ENCODE measurements at regions not wholly inside any gene's neighbourhood (a gene's known extent, or its start where the extent isn't known, plus 50 kb on each side); places are given as distances from the start of the nearest gene placed in this dataset.

DNA sequence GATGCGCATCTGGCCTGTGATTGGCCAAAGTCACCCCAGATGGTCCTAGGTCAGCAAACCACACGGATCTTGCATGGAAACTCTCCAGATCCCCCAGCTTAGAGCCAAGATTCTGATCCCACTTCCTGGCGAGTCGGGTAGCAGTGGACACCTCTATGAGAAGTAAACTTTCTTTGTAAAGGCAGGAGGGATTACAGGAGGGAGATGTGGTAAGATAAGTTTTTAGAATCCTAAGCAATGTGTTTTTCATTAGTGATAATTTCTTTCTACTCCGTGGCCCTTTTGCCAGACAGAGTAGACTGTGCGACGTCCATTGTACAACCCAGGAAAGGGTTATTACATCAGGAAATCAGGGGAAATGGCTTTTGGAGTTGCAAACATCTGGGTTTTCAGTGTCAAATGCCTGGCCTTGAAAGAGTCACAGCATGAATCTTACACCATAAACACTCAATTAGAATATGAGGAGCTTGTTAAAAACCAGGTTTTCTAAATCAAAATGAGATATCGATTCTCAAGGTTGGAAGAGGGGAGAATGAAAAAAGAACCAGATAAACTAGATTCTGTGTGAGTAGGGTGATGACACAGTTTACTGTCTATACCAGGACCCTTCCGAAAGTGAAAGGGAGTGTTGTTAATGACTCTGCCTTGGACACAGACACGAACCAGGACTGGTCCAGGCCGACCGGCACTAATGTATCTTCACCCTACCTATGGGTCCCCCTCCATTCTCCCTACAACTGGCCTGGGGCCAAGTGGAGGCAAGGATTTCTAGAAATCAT is 61.9 kb upstream of the WAC start:
- Histone ChIP-seq H3K4me1 (no peaks in the 10 kb centered on the region), H3K36me3 (no peaks in the 10 kb centered on the region), H3K9me3 (no peaks in the 10 kb centered on the region), H3K27me3 (no peaks in the 10 kb centered on the region), H3K4me3 (no peak overlapping the region), H3K27ac (no peak overlapping the region)
- intact Hi-C loops (cut with DNase I), result no loop called here
- TF ChIP-seq, protein P1, sequence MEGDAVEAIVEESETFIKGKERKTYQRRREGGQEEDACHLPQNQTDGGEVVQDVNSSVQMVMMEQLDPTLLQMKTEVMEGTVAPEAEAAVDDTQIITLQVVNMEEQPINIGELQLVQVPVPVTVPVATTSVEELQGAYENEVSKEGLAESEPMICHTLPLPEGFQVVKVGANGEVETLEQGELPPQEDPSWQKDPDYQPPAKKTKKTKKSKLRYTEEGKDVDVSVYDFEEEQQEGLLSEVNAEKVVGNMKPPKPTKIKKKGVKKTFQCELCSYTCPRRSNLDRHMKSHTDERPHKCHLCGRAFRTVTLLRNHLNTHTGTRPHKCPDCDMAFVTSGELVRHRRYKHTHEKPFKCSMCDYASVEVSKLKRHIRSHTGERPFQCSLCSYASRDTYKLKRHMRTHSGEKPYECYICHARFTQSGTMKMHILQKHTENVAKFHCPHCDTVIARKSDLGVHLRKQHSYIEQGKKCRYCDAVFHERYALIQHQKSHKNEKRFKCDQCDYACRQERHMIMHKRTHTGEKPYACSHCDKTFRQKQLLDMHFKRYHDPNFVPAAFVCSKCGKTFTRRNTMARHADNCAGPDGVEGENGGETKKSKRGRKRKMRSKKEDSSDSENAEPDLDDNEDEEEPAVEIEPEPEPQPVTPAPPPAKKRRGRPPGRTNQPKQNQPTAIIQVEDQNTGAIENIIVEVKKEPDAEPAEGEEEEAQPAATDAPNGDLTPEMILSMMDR (IDR thresholded peaks at IDR 0.05), result no peak
- DNase-seq (no peak), ATAC-seq (no peak)

GRCh38 chr10:28471652-28472050 is 61.3 kb upstream of the WAC start:
- Histone ChIP-seq H3K9me3 (no peaks in the 10 kb centered on the region), H3K36me3 (no peaks in the 10 kb centered on the region), H3K27me3 (no peaks in the 10 kb centered on the region), H3K4me1 (no peaks in the 10 kb centered on the region), H3K27ac (no peak overlapping the region), H3K4me3 (no peak overlapping the region)
- DNase-seq, result no peak
- TF ChIP-seq, protein P1 (IDR thresholded peaks at IDR 0.05), result no peak
- ATAC-seq, result no peak
- intact Hi-C loops (cut with DNase I), result no loop called here

DNA sequence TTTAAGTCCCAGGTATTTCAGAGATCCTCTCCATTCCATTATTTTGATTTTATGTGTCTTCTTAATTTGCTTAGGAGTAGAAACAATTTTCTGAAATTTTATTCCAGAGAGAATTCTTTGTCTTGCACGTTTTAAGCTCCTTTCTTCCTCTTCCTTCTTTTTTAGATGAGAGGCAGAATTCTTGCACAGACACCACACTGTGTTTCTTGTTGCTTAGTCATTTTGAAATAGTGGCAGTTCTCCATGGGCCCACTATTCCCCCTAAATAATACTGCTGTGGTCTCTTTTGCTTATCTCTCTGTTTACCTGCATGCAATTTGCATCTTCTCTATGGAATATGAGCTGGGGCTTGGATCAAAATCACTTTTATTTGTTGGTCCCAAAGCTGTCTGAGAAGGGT is 54.3 kb upstream of the WAC start:
- Histone ChIP-seq H3K9me3 (no peaks in the 10 kb centered on the region), H3K27me3 (no peaks in the 10 kb centered on the region), H3K4me1 (no peaks in the 10 kb centered on the region), H3K4me3 (no peak overlapping the region), H3K36me3 (no peaks in the 10 kb centered on the region), H3K27ac (no peak overlapping the region)
- TF ChIP-seq, protein P1 (IDR thresholded peaks at IDR 0.05), result no peak
- DNase-seq (no peak), ATAC-seq (no peak)
- intact Hi-C loops (cut with DNase I), result no loop called here

- H3K4me3 ChIP-seq, result no peak overlapping the region
- H3K36me3 ChIP-seq, result no peaks in the 10 kb centered on the region
- H3K27ac ChIP-seq, result no peak overlapping the region
- H3K9me3 ChIP-seq, result no peaks in the 10 kb centered on the region
- DNase-seq, result no peak
- no peaks in the 10 kb centered on the region for H3K4me1 ChIP-seq
- H3K27me3 ChIP-seq, result no peaks in the 10 kb centered on the region
- intact Hi-C loops (cut with DNase I), result no loop called here
- ATAC-seq, result no peak
- TF ChIP-seq, protein P1 (IDR thresholded peaks at IDR 0.05), result no peak
Measured at GRCh38 chr10:28479425-28479865, 53.5 kb upstream of the WAC start.

DNA sequence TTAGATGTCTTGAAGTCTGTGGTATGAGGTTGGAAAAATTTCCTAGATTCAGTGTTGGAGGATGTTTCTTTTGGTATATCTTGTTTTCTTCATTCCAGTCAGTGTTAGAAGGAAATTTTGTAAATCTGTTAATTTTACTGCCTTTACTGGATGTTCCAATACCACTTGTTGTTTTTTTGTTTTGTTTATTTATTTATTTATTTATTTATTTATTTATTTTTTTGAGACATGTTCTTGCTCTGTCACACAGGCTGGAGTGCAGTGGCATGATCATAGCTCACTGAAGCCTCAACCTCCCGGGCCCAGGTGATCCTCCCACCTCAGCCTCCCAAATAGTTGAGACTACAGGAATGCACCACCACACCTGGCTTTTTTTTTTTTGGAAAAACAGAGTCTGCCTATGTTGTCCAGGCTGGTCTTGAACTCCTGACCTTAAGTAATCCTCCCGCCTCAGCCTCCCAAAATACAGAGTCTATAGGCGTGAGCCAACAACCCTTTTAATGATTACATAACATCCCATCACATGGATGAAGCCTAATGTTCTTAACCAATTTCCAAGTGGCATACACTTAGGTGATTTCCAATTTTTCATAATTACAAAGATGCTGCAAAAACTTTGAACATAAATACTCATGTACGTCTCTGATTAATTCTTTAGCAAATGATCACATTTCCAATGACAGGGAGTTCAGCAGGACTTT is 52.8 kb upstream of the WAC start:
- Histone ChIP-seq H3K4me1 (no peaks in the 10 kb centered on the region), H3K36me3 (no peaks in the 10 kb centered on the region), H3K27ac (no peak overlapping the region), H3K9me3 (no peaks in the 10 kb centered on the region), H3K4me3 (no peak overlapping the region), H3K27me3 (no peaks in the 10 kb centered on the region)
- TF ChIP-seq, protein P1 (IDR thresholded peaks at IDR 0.05), result no peak
- ATAC-seq (no peak), DNase-seq (no peak)
- intact Hi-C loops (cut with DNase I), result no loop called here

All from upper lobe of right lung (tissue), 1 donor.